ENCODE measurements at regions not wholly inside any gene's neighbourhood (a gene's known extent, or its start where the extent isn't known, plus 50 kb on each side); places are given as distances from the start of the nearest gene placed in this dataset.

DNA sequence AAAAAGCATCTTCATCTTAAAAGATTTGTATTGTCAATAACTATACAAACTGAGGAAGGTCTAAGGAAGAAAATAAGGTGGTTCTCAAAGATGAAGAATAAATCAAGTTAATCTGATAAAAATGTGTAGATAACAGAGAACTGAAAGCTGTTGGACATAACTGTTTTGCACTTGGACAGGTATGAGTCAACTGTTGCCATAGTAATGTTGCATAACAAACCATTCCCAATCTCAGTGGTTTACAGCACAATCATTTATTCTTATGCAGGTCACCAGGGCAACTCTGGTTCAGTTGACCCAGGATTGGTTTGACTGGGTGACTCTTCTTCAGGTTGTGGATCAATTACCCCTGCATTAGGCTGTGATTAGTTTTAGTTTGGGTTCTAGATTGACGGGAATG lies 2197.7 kb downstream of the ARAP2 start:
- no peak for TF ChIP-seq POLR2A (IDR thresholded peaks at IDR 0.05; ENCODE audit: low read depth, low read length)
- no peak for TF ChIP-seq POLR2AphosphoS5 (IDR thresholded peaks at IDR 0.05; ENCODE audit: low read depth, low read length)
- no peak for TF ChIP-seq TAF1 (IDR thresholded peaks at IDR 0.05; ENCODE audit: borderline replicate concordance, low read depth, low read length)
- no peak for FAIRE-seq
- DNase-seq (ENCODE audit: insufficient read length), result no peak

DNA sequence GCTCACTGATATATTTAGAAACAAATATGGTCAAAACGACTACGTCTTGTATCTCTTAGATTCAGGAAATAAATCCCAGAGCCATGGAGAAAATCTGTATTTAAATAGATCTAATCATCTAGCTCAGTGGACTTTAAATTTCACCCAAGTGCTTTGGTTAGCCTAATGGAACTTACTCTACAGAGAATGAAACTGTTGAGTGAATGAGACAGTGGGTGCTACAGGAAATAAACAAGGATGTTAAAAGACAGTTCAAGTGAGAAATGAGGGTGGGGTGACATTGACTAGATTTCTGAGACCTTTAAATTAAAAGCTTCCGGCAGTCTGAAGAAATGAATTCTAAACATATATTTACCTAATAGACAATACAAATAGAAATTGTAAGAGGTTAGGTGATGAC lies 2197.0 kb downstream of the ARAP2 start:
- FAIRE-seq (no peak), DNase-seq (ENCODE audit: insufficient read length) (no peak)
- TF ChIP-seq POLR2AphosphoS5 (IDR thresholded peaks at IDR 0.05; ENCODE audit: low read depth, low read length) (no peak), TAF1 (IDR thresholded peaks at IDR 0.05; ENCODE audit: borderline replicate concordance, low read depth, low read length) (no peak), POLR2A (IDR thresholded peaks at IDR 0.05; ENCODE audit: low read depth, low read length) (no peak)

DNA sequence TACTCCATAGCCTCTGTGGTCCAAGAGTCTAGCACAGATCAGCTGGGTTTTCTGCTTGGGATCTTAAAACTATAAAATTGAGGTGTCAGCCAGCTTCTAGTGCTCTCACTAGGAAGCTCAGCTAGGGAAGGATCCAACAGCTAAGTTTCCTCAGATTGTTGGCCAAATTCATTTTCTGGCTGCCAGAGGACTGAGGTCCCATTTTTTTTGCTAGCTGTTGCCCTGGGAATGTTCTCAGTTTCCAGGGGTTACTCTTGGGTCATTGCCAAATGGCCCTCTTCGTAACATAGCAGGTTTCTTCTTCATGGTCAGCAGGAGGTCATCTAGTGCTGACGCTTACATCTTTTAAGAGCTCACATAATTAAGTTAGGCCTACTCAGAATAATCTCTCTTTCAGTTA lies 2178.2 kb downstream of the ARAP2 start:
- TF ChIP-seq POLR2AphosphoS5 (IDR thresholded peaks at IDR 0.05; ENCODE audit: low read depth, low read length), result no peak
- TF ChIP-seq TAF1 (IDR thresholded peaks at IDR 0.05; ENCODE audit: borderline replicate concordance, low read depth, low read length), result no peak
- no peak for TF ChIP-seq POLR2A (IDR thresholded peaks at IDR 0.05; ENCODE audit: low read depth, low read length)
- FAIRE-seq (no peak), DNase-seq (ENCODE audit: insufficient read length) (no peak)

DNA sequence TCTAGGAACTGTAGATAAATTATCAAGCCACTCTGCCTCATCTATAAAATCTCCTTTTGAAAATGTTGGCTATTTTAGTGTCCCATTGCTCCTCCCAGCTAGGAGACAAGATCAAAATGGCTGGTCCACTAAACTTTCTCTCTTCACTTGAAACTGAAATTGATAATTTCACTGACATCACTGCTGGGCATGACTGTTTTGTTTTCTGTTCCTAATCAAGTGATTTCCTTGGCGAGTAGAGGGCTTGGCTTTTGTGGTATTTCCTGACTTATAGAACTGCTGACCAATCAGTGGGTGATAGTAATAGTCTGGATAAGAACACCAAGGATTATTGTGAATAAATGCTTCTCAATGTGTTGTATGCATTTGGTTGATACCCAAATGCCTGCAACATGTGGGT lies 2152.9 kb downstream of the ARAP2 start:
- no peak for TF ChIP-seq POLR2AphosphoS5 (IDR thresholded peaks at IDR 0.05; ENCODE audit: low read depth, low read length)
- TF ChIP-seq POLR2A (IDR thresholded peaks at IDR 0.05; ENCODE audit: low read depth, low read length), result no peak
- TF ChIP-seq TAF1 (IDR thresholded peaks at IDR 0.05; ENCODE audit: borderline replicate concordance, low read depth, low read length), result no peak
- FAIRE-seq, result no peak
- no peak for DNase-seq (ENCODE audit: insufficient read length)

DNA sequence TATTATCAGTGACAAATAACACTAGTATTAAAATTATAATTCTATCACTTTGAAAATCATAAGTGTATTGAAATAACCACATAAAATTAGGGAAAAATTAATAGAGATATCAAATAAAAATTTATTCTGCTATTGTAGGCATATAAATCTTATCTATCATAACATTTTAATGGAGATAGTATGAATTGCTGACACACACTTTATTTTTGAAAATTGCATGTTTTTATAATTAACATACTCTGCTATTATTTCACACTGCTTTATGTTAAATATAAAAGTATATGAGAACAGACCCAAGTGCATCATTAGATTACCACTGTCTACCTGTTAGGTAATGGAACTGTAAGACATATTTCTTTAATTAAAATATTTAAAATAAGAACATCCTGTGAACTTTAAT lies 2150.2 kb downstream of the ARAP2 start:
- FAIRE-seq (no peak), DNase-seq (ENCODE audit: insufficient read length) (no peak)
- TF ChIP-seq POLR2AphosphoS5 (IDR thresholded peaks at IDR 0.05; ENCODE audit: low read depth, low read length) (no peak), TAF1 (IDR thresholded peaks at IDR 0.05; ENCODE audit: borderline replicate concordance, low read depth, low read length) (no peak), POLR2A (IDR thresholded peaks at IDR 0.05; ENCODE audit: low read depth, low read length) (no peak)

DNA sequence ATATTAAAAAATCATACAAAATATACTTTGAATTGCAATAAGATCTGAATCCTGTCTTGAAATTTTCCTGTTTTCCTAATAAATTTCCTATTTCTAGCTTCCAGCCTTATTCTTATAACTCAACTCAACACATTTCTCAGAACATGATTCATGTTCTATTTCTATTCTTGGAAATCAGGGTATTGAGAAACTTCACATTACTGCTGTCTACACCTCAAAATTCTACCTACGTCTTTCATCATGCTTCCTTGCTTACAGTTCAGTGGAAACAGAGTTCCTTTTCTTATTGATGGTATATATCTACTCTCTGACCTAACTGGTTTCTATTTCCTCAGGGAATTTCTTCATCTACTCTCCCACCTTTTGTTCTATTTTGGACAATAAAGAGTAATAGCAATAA lies 2139.0 kb downstream of the ARAP2 start:
- TF ChIP-seq TAF1 (IDR thresholded peaks at IDR 0.05; ENCODE audit: borderline replicate concordance, low read depth, low read length), result no peak
- TF ChIP-seq POLR2AphosphoS5 (IDR thresholded peaks at IDR 0.05; ENCODE audit: low read depth, low read length), result no peak
- TF ChIP-seq POLR2A (IDR thresholded peaks at IDR 0.05; ENCODE audit: low read depth, low read length), result no peak
- DNase-seq (ENCODE audit: insufficient read length), result no peak
- FAIRE-seq, result no peak

DNA sequence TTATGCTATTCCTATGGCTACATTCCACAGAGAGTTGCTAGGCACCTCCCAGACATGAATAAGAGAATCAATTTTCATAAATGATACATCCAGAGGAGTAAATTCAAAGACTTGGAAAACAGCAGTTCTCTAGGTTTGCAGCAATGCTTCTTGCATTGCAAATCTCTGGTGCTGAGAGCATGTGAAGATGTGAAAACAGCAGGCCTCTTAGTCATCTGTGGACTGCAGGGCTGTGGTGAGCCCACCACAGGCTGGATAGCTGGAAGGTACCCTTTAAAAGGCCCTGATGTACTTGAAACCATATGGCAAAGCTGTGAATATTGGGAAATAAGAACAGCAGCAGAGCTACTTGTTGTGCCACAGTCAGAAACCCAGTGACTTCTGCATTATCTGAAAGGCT lies 2135.9 kb downstream of the ARAP2 start:
- TF ChIP-seq POLR2AphosphoS5 (IDR thresholded peaks at IDR 0.05; ENCODE audit: low read depth, low read length) (no peak), POLR2A (IDR thresholded peaks at IDR 0.05; ENCODE audit: low read depth, low read length) (no peak), TAF1 (IDR thresholded peaks at IDR 0.05; ENCODE audit: borderline replicate concordance, low read depth, low read length) (no peak)
- no peak for FAIRE-seq

DNA sequence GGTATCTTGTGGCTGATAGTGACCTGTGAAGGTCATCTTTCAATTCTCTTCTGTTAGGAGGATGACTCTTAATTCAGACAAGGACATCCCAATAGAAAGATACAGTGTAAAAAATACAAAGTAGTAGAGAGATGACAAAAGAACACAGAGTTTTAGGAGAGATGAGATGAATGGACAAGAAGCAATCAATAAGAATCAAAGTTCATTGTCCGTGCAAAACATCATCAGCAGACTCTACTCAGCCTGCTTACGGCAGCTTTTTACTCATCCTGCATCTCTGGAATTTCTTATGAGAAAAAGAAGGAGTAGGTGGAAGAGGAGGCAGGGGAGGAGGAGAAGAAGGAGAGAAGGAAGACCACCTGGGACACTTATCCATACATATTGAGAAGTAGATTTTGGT lies 2131.7 kb downstream of the ARAP2 start:
- FAIRE-seq (no peak), DNase-seq (ENCODE audit: insufficient read length) (no peak)
- TF ChIP-seq POLR2AphosphoS5 (IDR thresholded peaks at IDR 0.05; ENCODE audit: low read depth, low read length), result no peak
- TF ChIP-seq TAF1 (IDR thresholded peaks at IDR 0.05; ENCODE audit: borderline replicate concordance, low read depth, low read length), result no peak
- TF ChIP-seq POLR2A (IDR thresholded peaks at IDR 0.05; ENCODE audit: low read depth, low read length), result no peak

More for the DNA sequence above, 2135.9 kb downstream of the ARAP2 start:
- no peak for DNase-seq (ENCODE audit: insufficient read length)

DNA sequence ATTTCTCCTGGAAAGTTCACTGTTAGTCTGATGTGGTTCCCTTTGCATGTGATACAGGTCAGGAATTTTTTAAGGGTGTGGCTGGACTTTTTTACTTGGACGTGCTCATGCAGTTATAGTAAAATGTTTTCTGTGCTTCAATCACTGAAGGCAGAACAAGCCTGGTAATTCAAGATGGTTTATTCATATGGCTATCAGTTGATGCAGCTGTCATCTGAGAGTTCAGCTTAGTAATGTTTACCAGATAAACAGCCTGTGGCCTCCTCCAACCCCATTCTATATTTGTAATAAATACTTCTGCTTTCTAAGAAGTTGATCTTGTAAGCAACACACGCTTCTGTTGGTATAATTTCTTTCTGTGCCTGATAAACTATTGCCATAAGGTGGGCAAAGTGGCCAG lies 2105.9 kb downstream of the ARAP2 start:
- no peak for DNase-seq (ENCODE audit: insufficient read length)
- no peak for FAIRE-seq
- TF ChIP-seq POLR2AphosphoS5 (IDR thresholded peaks at IDR 0.05; ENCODE audit: low read depth, low read length) (no peak), POLR2A (IDR thresholded peaks at IDR 0.05; ENCODE audit: low read depth, low read length) (no peak), TAF1 (IDR thresholded peaks at IDR 0.05; ENCODE audit: borderline replicate concordance, low read depth, low read length) (no peak)

DNA sequence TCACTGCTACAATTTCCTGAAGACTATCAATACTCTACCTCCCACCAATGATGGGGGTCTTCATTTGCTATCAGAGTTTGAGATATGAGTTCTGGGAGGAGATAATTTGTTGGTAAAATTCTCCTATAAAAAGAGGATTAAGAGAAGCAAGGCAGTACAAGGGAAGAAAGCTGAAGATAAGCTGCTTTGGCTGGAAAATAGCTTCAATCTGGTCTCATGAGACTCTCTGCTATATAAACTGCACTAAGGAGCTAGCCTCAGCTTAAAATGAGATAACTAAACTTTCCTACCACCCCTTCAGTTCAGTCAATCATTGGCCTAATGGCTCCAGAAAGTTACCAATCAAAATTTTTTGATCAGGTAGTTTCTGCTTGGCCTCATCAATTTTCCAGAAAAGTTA lies 2105.0 kb downstream of the ARAP2 start:
- FAIRE-seq (no peak), DNase-seq (ENCODE audit: insufficient read length) (no peak)
- TF ChIP-seq TAF1 (IDR thresholded peaks at IDR 0.05; ENCODE audit: borderline replicate concordance, low read depth, low read length), result no peak
- no peak for TF ChIP-seq POLR2A (IDR thresholded peaks at IDR 0.05; ENCODE audit: low read depth, low read length)
- TF ChIP-seq POLR2AphosphoS5 (IDR thresholded peaks at IDR 0.05; ENCODE audit: low read depth, low read length), result no peak

DNA sequence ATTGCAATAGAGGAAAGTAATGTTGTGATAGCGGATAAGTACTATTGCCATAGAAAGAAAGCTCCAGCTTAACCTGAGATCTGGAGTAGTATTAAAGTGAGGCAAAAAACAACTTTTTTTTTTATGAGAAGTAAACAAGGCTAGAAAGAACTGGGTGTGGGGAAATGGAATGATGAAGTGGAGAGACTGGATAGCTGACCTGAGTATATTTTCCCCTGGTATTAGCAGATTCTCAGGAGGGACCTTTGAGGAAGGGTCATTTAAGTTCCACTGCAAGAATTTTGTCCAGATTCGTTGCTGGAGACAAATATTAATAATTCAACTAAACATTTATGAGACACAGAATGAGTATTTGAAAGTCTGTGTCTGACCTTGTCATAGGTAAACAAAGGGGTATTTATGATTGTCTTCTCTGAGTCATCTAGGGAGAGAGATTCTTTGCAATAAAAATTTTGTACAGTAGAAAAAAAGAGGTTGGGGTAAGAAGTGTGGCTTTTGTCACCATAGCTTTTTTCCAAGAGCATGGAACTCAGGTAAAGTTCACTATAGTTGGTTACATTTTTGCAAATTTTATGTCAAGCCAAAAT lies 2095.9 kb downstream of the ARAP2 start:
- TF ChIP-seq TAF1 (IDR thresholded peaks at IDR 0.05; ENCODE audit: borderline replicate concordance, low read depth, low read length), result no peak
- TF ChIP-seq POLR2A (IDR thresholded peaks at IDR 0.05; ENCODE audit: low read depth, low read length), result no peak
- no peak for TF ChIP-seq POLR2AphosphoS5 (IDR thresholded peaks at IDR 0.05; ENCODE audit: low read depth, low read length)
- FAIRE-seq (no peak), DNase-seq (ENCODE audit: insufficient read length) (no peak)

DNA sequence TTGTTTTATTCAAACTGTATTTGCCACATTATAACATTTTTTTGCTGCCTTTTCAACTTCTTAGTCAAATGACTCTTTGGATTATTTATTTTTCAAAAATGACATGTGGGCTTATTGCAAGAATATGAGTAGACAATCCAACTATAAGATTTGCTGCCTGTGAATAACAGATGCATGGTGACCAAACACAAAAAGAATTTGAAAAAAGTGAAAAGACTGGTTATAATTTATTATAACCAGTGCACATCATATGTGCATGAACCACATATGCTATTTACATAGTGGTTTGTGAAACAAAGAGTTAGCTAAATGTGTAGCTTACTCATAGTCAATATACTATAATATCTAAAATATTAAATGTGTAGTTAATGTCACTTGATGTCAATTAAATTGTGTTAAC lies 2086.8 kb downstream of the ARAP2 start:
- FAIRE-seq (no peak), DNase-seq (ENCODE audit: insufficient read length) (no peak)
- TF ChIP-seq POLR2AphosphoS5 (IDR thresholded peaks at IDR 0.05; ENCODE audit: low read depth, low read length) (no peak), POLR2A (IDR thresholded peaks at IDR 0.05; ENCODE audit: low read depth, low read length) (no peak)

DNA sequence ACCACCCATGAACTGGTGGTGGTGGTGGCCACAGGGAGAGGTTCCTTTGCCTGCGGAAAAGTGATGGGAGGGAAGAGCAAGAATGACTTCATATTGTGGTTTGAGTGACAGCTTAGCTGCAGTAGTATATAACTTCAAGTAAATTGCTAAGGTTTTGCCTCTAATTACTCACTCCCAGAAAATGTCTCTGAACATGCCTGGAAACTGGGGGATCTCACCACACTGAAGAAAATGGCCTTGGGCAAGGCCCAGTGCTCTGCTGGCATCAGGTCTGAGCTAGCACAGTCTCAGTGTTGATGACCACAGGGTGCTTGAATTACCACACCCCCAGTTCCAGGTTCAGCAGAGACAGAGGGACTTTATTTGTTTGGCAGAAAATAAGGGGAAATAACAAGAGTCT lies 2085.4 kb downstream of the ARAP2 start:
- TF ChIP-seq POLR2AphosphoS5 (IDR thresholded peaks at IDR 0.05; ENCODE audit: low read depth, low read length) (no peak), POLR2A (IDR thresholded peaks at IDR 0.05; ENCODE audit: low read depth, low read length) (no peak), TAF1 (IDR thresholded peaks at IDR 0.05; ENCODE audit: borderline replicate concordance, low read depth, low read length) (no peak)
- FAIRE-seq, result no peak
- no peak for DNase-seq (ENCODE audit: insufficient read length)
